Fibroblast of pulmonary artery (primary cell): ENCODE measurements at regions not wholly inside any gene's neighbourhood (a gene's known extent, or its start where the extent isn't known, plus 50 kb on each side); places are given as distances from the start of the nearest gene placed in this dataset.
"Not testable (repeated sequence)": the region's sequence is repeated elsewhere in the genome, so short reads cannot be mapped to it uniquely, and the experiment has no call there.

Experiments
- DNase-seq: peaks from one replicate; pipeline ENCODE4 v3.0.0-alpha.2; 2010; ENCODE audit warnings: low read depth
- H3K4me3 ChIP-seq: replicated peaks from 2 replicates; pipeline ENCODE4 v1.5.1; 2011; ENCODE audit warnings: low read depth, mild to moderate bottlenecking, control low read depth, low read length, moderate library complexity
- CTCF ChIP-seq: IDR thresholded peaks from 2 replicates; pipeline ENCODE4 v1.5.1; 2011; ENCODE audit warnings: mild to moderate bottlenecking, control low read depth, low read length, inconsistent platforms; ENCODE audit errors: missing control alignments

- H3K4me3 ChIP-seq, result not testable (repeated sequence)
- peak; percentile 77 for DNase-seq
- TF ChIP-seq CTCF, result peak; percentile 41
Observed at GRCh38 chr17:15849054-15849453, 95.9 kb upstream of the ADORA2B start.

- peak; percentile 11 for DNase-seq
- H3K4me3 ChIP-seq, result not testable (repeated sequence)
Observed at GRCh38 chr17:15850071-15850470, 94.9 kb upstream of the ADORA2B start.

GRCh38 chr17:15850687-15851086, 94.2 kb upstream of the ADORA2B start:
- DNase-seq, result peak; percentile 75
- not testable (repeated sequence) for H3K4me3 ChIP-seq

- not testable (repeated sequence) for H3K4me3 ChIP-seq, DNase-seq
Observed at GRCh38 chr17:15852863-15853262, 92.1 kb upstream of the ADORA2B start.

- not testable (repeated sequence) for DNase-seq, H3K4me3 ChIP-seq
Observed at GRCh38 chr17:15856191-15856590, 88.7 kb upstream of the ADORA2B start.

DNA sequence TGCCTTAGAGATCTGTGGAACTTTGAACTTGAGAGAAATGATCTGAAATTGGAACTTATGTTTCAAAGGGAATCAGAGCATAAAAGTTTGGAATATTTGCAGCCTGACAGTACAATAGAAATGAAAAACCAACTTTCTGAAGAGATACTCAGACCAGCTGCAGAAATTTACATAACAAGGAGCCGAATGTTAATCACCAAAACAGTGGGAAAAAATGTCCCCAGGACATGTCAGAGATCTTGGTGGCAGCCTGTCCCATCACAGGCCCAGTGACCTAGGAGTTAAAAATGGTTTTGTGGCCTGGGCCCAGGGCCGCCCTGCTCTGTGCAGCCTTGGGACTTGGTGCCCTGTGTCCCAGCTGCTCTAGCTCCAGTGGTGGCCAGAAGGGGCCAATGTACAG, 88.2 kb upstream of the ADORA2B start:
- H3K4me3 ChIP-seq, DNase-seq: not testable (repeated sequence)

DNA sequence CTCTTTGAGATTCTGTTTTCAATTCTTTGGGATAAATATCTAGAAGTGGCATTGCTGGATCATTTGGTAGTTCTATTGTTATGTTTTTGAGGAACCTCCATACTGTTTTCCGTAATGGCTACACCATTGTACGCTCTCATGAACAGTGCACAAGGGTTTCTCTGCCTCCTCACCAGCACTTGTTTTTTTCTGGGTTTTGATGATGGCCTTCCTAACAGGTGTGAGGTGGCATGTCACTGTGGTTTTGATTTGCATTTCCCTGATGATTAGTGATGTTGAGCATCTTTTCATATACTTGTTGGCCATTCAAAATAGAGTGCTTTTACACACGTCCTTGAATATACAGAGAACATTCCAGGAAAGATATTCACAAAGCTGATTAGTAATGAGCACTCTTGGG, 86.8 kb upstream of the ADORA2B start:
- not testable (repeated sequence) for DNase-seq, H3K4me3 ChIP-seq

DNA sequence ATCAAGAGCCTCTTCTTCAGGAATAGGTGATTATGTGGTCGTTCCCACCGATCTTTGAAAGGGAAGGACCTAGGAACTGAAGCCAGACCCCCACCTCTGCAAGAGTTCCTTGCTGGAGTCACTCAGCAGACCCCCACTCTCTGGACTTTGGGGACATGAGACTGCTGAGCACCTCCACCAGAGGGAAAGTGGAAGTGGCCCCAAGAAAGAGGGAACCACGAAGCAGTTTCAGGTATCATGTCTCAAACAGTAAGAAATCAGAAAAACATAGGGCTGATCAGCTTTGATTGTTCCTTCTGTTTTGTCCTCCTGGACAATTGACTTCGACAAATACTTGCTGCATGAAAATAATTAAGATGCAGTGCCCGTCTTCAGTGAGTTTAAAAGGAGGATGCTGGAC, 84.2 kb upstream of the ADORA2B start:
- H3K4me3 ChIP-seq, DNase-seq: not testable (repeated sequence)

DNA sequence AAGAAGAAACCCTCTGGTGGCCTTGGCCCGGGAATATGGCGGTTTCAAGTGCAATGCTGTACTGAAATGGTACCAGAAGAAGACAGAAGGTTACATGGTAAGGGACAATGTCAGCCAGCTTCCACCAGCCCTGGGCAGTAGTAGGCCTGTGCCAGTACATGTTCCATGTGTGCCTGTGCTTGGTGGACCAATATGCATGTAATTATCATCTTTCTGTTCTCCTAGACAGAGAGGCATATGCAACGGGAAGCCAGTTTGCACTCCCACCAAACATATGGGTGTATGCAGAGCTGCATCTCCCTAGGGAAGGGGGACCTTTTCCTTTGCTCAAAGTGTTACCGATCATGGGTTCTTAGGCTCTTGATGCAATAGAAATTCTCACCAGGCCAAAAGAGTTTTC, 80.9 kb upstream of the ADORA2B start:
- DNase-seq, H3K4me3 ChIP-seq: not testable (repeated sequence)

GRCh38 chr17:15864472-15864871, 80.5 kb upstream of the ADORA2B start:
- peak; percentile 93 for DNase-seq
- H3K4me3 ChIP-seq, result not testable (repeated sequence)

DNA sequence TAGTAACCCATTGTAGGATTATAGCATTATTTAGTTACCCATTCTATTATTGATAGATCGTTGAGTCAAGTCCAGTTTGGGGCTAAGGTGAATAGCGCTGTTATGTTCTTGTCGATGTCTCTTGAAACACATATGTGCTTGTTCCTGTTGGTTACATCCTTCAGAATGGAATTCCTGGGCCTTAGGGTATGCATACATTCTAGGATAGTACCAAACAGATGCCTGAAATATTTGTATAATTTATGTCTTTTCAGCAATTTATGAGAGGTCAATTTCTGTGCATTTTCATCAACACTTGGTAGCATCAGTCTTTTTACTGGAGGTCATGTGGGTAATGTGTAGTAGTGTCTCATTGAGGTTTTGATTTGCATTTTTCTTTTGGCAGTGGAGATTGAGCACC, 78.9 kb upstream of the ADORA2B start:
- not testable (repeated sequence) for DNase-seq, H3K4me3 ChIP-seq

DNA sequence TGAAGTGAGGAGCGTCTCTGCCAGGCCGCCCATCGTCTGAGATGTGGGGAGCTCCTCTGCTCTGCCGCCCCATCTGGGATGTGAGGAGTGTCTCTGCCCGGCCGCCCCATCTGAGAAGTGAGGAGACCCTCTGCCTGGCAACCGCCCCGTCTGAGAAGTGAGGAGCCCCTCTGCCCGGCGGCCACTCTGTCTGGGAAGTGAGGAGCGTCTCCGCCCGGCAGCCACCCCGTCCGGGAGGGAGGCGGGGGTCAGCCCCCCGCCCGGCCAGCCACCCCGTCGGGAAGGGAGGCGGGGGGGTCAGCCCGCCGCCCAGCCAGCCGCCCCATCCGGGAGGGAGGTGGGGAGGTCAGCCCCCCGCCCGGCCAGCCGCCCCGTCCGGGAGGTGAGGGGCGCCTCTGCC, 77.6 kb upstream of the ADORA2B start:
- H3K4me3 ChIP-seq, DNase-seq: not testable (repeated sequence)

DNA sequence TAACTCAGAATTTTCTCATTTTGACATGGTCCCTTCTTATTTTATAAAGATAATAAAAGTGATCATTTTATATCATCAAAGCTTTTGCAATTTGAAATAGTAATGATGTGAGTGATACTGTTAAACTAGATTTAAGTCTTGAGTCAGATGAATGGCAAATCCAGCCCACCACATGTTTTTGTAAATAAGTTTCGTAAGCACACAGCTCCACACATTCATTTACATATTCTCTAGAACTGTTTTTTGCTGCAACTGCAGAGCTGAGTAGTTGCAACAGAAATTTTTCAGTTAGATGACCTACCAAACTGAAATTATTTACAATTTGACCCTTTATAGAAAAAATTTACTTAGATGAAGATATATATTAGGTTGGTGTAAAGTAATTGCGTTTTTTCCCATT, 75.1 kb upstream of the ADORA2B start:
- H3K4me3 ChIP-seq, DNase-seq: not testable (repeated sequence)

- not testable (repeated sequence) for H3K4me3 ChIP-seq, DNase-seq
Observed at GRCh38 chr17:15872677-15873076, 72.3 kb upstream of the ADORA2B start.

DNA sequence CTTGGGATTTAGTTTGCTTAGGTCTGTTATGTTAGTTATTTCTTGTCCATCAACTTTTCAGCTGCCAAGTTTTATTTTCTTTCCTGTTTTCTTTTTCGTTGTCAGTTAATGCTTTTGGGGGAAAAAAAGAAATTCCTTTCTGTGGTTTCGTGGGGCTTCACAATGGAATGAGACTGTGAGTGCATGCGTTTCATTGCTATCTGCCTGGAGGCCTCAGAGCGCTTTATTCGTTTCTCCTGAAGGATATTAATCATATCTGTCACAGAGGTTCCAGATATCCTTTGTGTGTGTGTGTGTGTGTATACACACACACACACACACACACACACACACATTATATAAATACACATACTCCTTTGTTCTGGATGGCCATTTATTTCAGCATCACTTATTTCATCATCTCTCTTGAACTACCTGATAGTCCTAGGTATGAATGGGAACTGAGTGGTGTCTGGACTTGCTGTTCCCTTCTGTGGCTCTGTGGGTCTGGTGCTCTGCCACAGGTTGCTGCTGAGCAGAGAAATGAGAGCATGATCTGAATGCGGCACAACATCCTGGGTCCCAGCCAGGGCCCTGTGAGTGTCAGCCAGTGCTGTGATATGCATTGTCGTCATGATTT, 66.9 kb upstream of the ADORA2B start:
- DNase-seq, H3K4me3 ChIP-seq: not testable (repeated sequence)
